PC-9 (cell line): ENCODE measurements at regions not wholly inside any gene's neighbourhood (a gene's known extent, or its start where the extent isn't known, plus 50 kb on each side); places are given as distances from the start of the nearest gene placed in this dataset.

Source experiments
- BruUV-seq: library from RNA; stranded (reverse); fragments of 400-500 nt; replicated peaks from 2 replicates; lab custom pipeline; 2021; lab: Mats Ljungman, UMichigan
- CTCF ChIA-PET: fragments of 300-600 bp; sonication (Branson Sonifier 250); formaldehyde crosslinking; loops from one replicate; lab custom pipeline; 2022; ENCODE audit warnings: antibody characterized with exemption; lab: Charles Lee
- POLR2A ChIA-PET: fragments of 300-600 bp; sonication (Branson Sonifier 250); formaldehyde crosslinking; loops from one replicate; lab custom pipeline; 2022; ENCODE audit warnings: antibody characterized with exemption; ENCODE audit not compliant: unreplicated experiment; lab: Charles Lee
- DNase-seq, 2 experiments: peaks; one replicate each; pipeline versions ENCODE4 v3.0.0 to v3.0.0-alpha.2; 2015 to 2022; ENCODE audit warnings: mixed read lengths in 1 of 2
- H2AFZ ChIP-seq: fragments of 200-600 bp; sonication (generic); 2 replicates; pipeline ENCODE4 v1.8.1; 2017; ENCODE audit warnings: antibody characterized with exemption
- H3F3A ChIP-seq: fragments of 200-600 bp; sonication (generic); 2 replicates; pipeline ENCODE4 v1.8.1; 2017; ENCODE audit warnings: antibody characterized with exemption, mild to moderate bottlenecking, low read depth; ENCODE audit not compliant: insufficient read depth
- H3K27ac ChIP-seq: fragments of 200-600 bp; sonication (generic); 2 replicates; pipeline ENCODE4 v1.6.1; 2016; ENCODE audit warnings: mixed run types
- H3K27me3 ChIP-seq: fragments of 200-600 bp; sonication (generic); 2 replicates; pipeline ENCODE4 v1.6.1; 2016; ENCODE audit warnings: low read depth, mixed run types; ENCODE audit not compliant: insufficient read depth
- H3K36me3 ChIP-seq: fragments of 200-600 bp; sonication (generic); 2 replicates; pipeline ENCODE4 v1.6.1; 2016; ENCODE audit warnings: low read depth, mixed run types
- H3K4me1 ChIP-seq: fragments of 200-600 bp; sonication (generic); replicated peaks from 2 replicates; pipeline ENCODE4 v1.6.1; 2016; ENCODE audit warnings: mixed run types; ENCODE audit not compliant: insufficient read depth
- H3K4me2 ChIP-seq: fragments of 200-600 bp; sonication (generic); 2 replicates; pipeline ENCODE4 v1.6.1; 2017; ENCODE audit warnings: mixed run types
- H3K4me3 ChIP-seq: fragments of 200-600 bp; sonication (generic); 2 replicates; pipeline ENCODE4 v1.6.1; 2016; ENCODE audit warnings: mixed run types
- H3K79me2 ChIP-seq: fragments of 200-600 bp; sonication (generic); 2 replicates; pipeline ENCODE4 v1.6.1; 2017; ENCODE audit warnings: low read depth, mixed run types
- H3K9me2 ChIP-seq: fragments of 200-600 bp; sonication (generic); 2 replicates; pipeline ENCODE4 v1.8.1; 2017; ENCODE audit warnings: mild to moderate bottlenecking; ENCODE audit not compliant: insufficient read depth
- H3K9me3 ChIP-seq: fragments of 200-600 bp; sonication (generic); 2 replicates; pipeline ENCODE4 v1.8.1; 2016; ENCODE audit warnings: low read depth; ENCODE audit not compliant: insufficient read depth
- H4K20me1 ChIP-seq: fragments of 200-600 bp; sonication (generic); 2 replicates; pipeline ENCODE4 v1.8.1; 2017; ENCODE audit not compliant: insufficient read depth
- CTCF ChIP-seq: fragments of 200-600 bp; sonication (generic); conservative IDR thresholded peaks from 2 replicates; pipeline ENCODE4 v1.6.1; 2017; ENCODE audit warnings: mixed run types, antibody characterized with exemption, mild to moderate bottlenecking, moderate library complexity
- EZH2 ChIP-seq: fragments of 200-600 bp; sonication (generic); IDR thresholded peaks from 2 replicates; pipeline ENCODE4 v1.8.0; 2017; ENCODE audit warnings: antibody characterized with exemption, low read depth
- intact Hi-C: fragments of 100-400 bp; cut with micrococcal nuclease; formaldehyde crosslinking; loops from one replicate; pipeline ENCODE4 v1.10.0; 2022; ENCODE audit not compliant: unreplicated experiment

GRCh38 chr5:165882099-165882498 is 2376.7 kb downstream of the MAT2B start:
- Histone ChIP-seq H3K9me3 (no peaks in the 10 kb centered on the region), H3K36me3 (no peaks in the 10 kb centered on the region), H4K20me1 (no peaks in the 10 kb centered on the region), H2AFZ (no peak overlapping the region), H3K9me2 (no peaks in the 10 kb centered on the region), H3K27me3 (no peaks in the 10 kb centered on the region), H3K4me1 (no peaks in the 10 kb centered on the region), H3F3A (no peaks in the 10 kb centered on the region), H3K4me2 (no peak overlapping the region), H3K79me2 (no peaks in the 10 kb centered on the region), H3K4me3 (no peak overlapping the region), H3K27ac (no peak overlapping the region)
- DNase-seq: no peak
- no TSS peak for BruUV-seq
- CTCF ChIA-PET: no interaction called here
- intact Hi-C loops: loop anchor here (5.0 kb wide), 1 partner anchor 250 kb away; no protein-coding TSS in a partner anchor
- TF ChIP-seq EZH2 (no peak), CTCF (no peak)
- POLR2A ChIA-PET: no interaction called here

GRCh38 chr5:165885623-165886350 is 2380.4 kb downstream of the MAT2B start:
- Histone ChIP-seq H3K4me2 (no peak overlapping the region), H3K9me3 (no peaks in the 10 kb centered on the region), H3K36me3 (no peaks in the 10 kb centered on the region), H4K20me1 (no peaks in the 10 kb centered on the region), H3K9me2 (no peaks in the 10 kb centered on the region), H3K27ac (no peak overlapping the region), H3K4me1 (no peaks in the 10 kb centered on the region), H2AFZ (no peak overlapping the region), H3K27me3 (no peaks in the 10 kb centered on the region), H3K4me3 (no peak overlapping the region), H3K79me2 (no peaks in the 10 kb centered on the region), H3F3A (no peaks in the 10 kb centered on the region)
- DNase-seq: no peak
- TF ChIP-seq CTCF (no peak), EZH2 (no peak)
- CTCF ChIA-PET: no interaction called here
- intact Hi-C loops: no loop called here
- POLR2A ChIA-PET: no interaction called here
- BruUV-seq: no TSS peak

- H3K27ac ChIP-seq: no peak overlapping the region
- H4K20me1 ChIP-seq: no peaks in the 10 kb centered on the region
- H2AFZ ChIP-seq: no peak overlapping the region
- H3K36me3 ChIP-seq: no peaks in the 10 kb centered on the region
- H3F3A ChIP-seq: no peaks in the 10 kb centered on the region
- H3K9me3 ChIP-seq: no peaks in the 10 kb centered on the region
- H3K9me2 ChIP-seq: no peaks in the 10 kb centered on the region
- H3K4me2 ChIP-seq: no peak overlapping the region
- no TSS peak for BruUV-seq
- ChIA-PET CTCF (no interaction called here), POLR2A (no interaction called here)
- no peak for DNase-seq
- H3K27me3 ChIP-seq: no peaks in the 10 kb centered on the region
- no peak overlapping the region for H3K4me3 ChIP-seq
- no peaks in the 10 kb centered on the region for H3K79me2 ChIP-seq
- H3K4me1 ChIP-seq: no peaks in the 10 kb centered on the region
- intact Hi-C loops: no loop called here
- no peak for TF ChIP-seq EZH2
- TF ChIP-seq CTCF: no peak
Observed at GRCh38 chr5:165887147-165887546, 2381.7 kb downstream of the MAT2B start.
